GM23338 (cell line): ENCODE measurements at regions not wholly inside any gene's neighbourhood (a gene's known extent, or its start where the extent isn't known, plus 50 kb on each side); places are given as distances from the start of the nearest gene placed in this dataset.

Experiments
- ATAC-seq: fragments of 200-7000 bp; cut with Tn5 transposase; 3 replicates; pipeline ENCODE4 v1.9.1; 2020
- DNase-seq: peaks from one replicate; pipeline ENCODE4 v3.0.0-alpha.2; 2015; ENCODE audit warnings: low spot score
- H2AFZ ChIP-seq: fragments of 200-600 bp; sonication (generic); 2 replicates; pipeline ENCODE4 v1.8.0; 2016; ENCODE audit warnings: antibody characterized with exemption, mild to moderate bottlenecking, moderate library complexity
- H3F3A ChIP-seq: fragments of 200-600 bp; sonication (generic); replicated peaks from 2 replicates; pipeline ENCODE4 v1.8.0; 2017; ENCODE audit warnings: antibody characterized with exemption, mixed run types, low read depth
- H3K27ac ChIP-seq: fragments of 200-600 bp; sonication (generic); 2 replicates; pipeline ENCODE4 v1.6.1; 2016; ENCODE audit warnings: low read depth
- H3K27me3 ChIP-seq: fragments of 200-600 bp; sonication (generic); 2 replicates; pipeline ENCODE4 v1.8.0; 2016; ENCODE audit warnings: mild to moderate bottlenecking, mixed run types, moderate library complexity; ENCODE audit not compliant: insufficient read depth
- H3K36me3 ChIP-seq: fragments of 200-600 bp; sonication (generic); 2 replicates; pipeline ENCODE4 v1.8.0; 2016; ENCODE audit warnings: mild to moderate bottlenecking; ENCODE audit not compliant: insufficient read depth
- H3K4me1 ChIP-seq: fragments of 200-600 bp; sonication (generic); 2 replicates; pipeline ENCODE4 v1.8.0; 2016; ENCODE audit warnings: mild to moderate bottlenecking, moderate library complexity; ENCODE audit not compliant: insufficient read depth
- H3K4me2 ChIP-seq: fragments of 200-600 bp; sonication (generic); 2 replicates; pipeline ENCODE4 v1.7.1; 2017; ENCODE audit warnings: mixed run types
- H3K4me3 ChIP-seq: fragments of 200-600 bp; sonication (generic); 2 replicates; pipeline ENCODE4 v1.6.1; 2016; ENCODE audit warnings: mixed run types
- H3K79me2 ChIP-seq: fragments of 200-600 bp; sonication (generic); replicated peaks from 2 replicates; pipeline ENCODE4 v1.8.0; 2017; ENCODE audit warnings: mild to moderate bottlenecking; ENCODE audit not compliant: insufficient read depth
- H3K9me2 ChIP-seq: fragments of 200-600 bp; sonication (generic); 2 replicates; pipeline ENCODE4 v1.8.0; 2017; ENCODE audit not compliant: insufficient read depth
- H4K20me1 ChIP-seq: fragments of 200-600 bp; sonication (generic); replicated peaks from 2 replicates; pipeline ENCODE4 v1.8.0; 2017; ENCODE audit warnings: mild to moderate bottlenecking; ENCODE audit not compliant: insufficient read depth
- H3K27ac Mint-ChIP-seq: 2 replicates; pipeline ENCODE4 v1.8.0; 2020; ENCODE audit warnings: inconsistent platforms, mild to moderate bottlenecking, moderate library complexity, mixed read lengths
- H3K27me3 Mint-ChIP-seq: 3 replicates; pipeline ENCODE4 v1.8.0; 2022; ENCODE audit warnings: low read depth, mild to moderate bottlenecking, moderate library complexity, mixed read lengths, inconsistent platforms; ENCODE audit not compliant: insufficient read depth, poor library complexity
- H3K36me3 Mint-ChIP-seq: 3 replicates; pipeline ENCODE4 v1.8.0; 2021; ENCODE audit warnings: low read depth, mild to moderate bottlenecking, inconsistent platforms, moderate library complexity, mixed read lengths
- H3K4me1 Mint-ChIP-seq: 3 replicates; pipeline ENCODE4 v1.8.0; 2020; ENCODE audit warnings: mild to moderate bottlenecking, inconsistent platforms, mixed read lengths
- H3K4me3 Mint-ChIP-seq: 3 replicates; pipeline ENCODE4 v1.8.0; 2021; ENCODE audit warnings: moderate library complexity, mild to moderate bottlenecking, inconsistent platforms, mixed read lengths
- H3K9me3 Mint-ChIP-seq: 3 replicates; pipeline ENCODE4 v1.8.0; 2020; ENCODE audit warnings: moderate library complexity, mild to moderate bottlenecking, inconsistent platforms, mixed read lengths
- CREB1 ChIP-seq: fragments of 250-450 bp; sonication (Bioruptor Pico); IDR thresholded peaks from 2 replicates; pipeline ENCODE4 v1.5.0; 2020; ENCODE audit warnings: low read depth, mild to moderate bottlenecking, moderate library complexity
- EZH2 ChIP-seq: fragments of 200-600 bp; sonication (generic); IDR thresholded peaks from one replicate; pipeline ENCODE4 v1.8.0; 2017; ENCODE audit warnings: antibody characterized with exemption, mild to moderate bottlenecking, low read depth; ENCODE audit not compliant: unreplicated experiment
- EZH2phosphoT487 ChIP-seq: fragments of 200-600 bp; sonication (generic); IDR thresholded peaks from one replicate; pipeline ENCODE4 v1.8.1; 2018; ENCODE audit warnings: antibody characterized with exemption; ENCODE audit not compliant: unreplicated experiment
- JUNB ChIP-seq: IDR thresholded peaks from one replicate; pipeline ENCODE4 v1.6.1; 2016; ENCODE audit warnings: antibody characterized with exemption; ENCODE audit not compliant: unreplicated experiment
- NANOG ChIP-seq: IDR thresholded peaks from 2 replicates; pipeline ENCODE4 v1.6.1; 2016; ENCODE audit warnings: antibody characterized with exemption, borderline replicate concordance
- POLR2AphosphoS5 ChIP-seq: IDR thresholded peaks from 2 replicates; pipeline ENCODE4 v1.6.1; 2016; ENCODE audit warnings: antibody characterized with exemption, low read depth
- ZNF114 ChIP-seq: fragments of 250-450 bp; sonication (Bioruptor Pico); IDR thresholded peaks from 2 replicates; pipeline ENCODE4 v1.5.0; 2020; ENCODE audit warnings: mild to moderate bottlenecking, moderate library complexity
- ZNF331 ChIP-seq: fragments of 250-450 bp; sonication (Bioruptor Pico); IDR thresholded peaks from 2 replicates; pipeline ENCODE4 v1.5.0; 2020; ENCODE audit warnings: low read depth, mild to moderate bottlenecking, moderate library complexity
- TF ChIP-seq, protein P1 (sequence below): IDR thresholded peaks from one replicate; pipeline ENCODE4 v1.6.1; 2018; ENCODE audit warnings: antibody characterized with exemption; ENCODE audit not compliant: unreplicated experiment
- TF ChIP-seq, protein P2 (sequence below): fragments of 250-450 bp; sonication (Bioruptor Pico); IDR thresholded peaks from 2 replicates; pipeline ENCODE4 v1.5.0; 2020; ENCODE audit warnings: mild to moderate bottlenecking, moderate library complexity
- TF ChIP-seq, protein P3 (sequence below): IDR thresholded peaks from 2 replicates; pipeline ENCODE4 v1.6.1; 2016; ENCODE audit warnings: antibody characterized with exemption

DNA sequence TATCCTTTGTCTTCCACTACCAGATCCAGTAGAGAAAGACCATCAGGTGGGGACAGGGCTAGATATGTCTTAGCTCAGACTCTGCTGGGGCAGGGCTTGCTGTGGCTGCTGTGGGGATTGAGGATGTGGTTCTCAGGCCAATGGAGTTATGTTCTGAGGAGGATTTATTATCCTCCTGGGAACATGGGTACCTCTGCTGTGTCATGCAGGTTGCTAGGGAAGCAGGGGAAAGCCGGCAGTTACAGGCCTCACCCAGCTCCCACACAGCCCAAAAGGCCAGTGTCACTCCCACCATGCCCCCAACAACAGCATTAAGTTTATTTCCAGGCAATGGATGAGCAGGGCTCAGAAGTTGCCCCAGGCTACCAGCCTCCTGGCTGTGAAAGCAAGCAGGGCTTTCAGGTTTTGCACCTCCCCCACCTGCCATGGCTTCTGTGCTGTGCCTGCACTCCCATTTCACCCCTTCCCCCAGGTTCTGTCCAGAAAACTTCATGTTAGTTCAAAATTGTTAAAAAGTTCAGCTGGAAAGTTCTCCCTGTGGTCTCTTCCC, 879.9 kb downstream of the ARAP2 start:
- no peak for TF ChIP-seq ZNF114 (CRISPR knock-in tag)
- TF ChIP-seq ZNF331 = no peak
- TF ChIP-seq, protein P1, sequence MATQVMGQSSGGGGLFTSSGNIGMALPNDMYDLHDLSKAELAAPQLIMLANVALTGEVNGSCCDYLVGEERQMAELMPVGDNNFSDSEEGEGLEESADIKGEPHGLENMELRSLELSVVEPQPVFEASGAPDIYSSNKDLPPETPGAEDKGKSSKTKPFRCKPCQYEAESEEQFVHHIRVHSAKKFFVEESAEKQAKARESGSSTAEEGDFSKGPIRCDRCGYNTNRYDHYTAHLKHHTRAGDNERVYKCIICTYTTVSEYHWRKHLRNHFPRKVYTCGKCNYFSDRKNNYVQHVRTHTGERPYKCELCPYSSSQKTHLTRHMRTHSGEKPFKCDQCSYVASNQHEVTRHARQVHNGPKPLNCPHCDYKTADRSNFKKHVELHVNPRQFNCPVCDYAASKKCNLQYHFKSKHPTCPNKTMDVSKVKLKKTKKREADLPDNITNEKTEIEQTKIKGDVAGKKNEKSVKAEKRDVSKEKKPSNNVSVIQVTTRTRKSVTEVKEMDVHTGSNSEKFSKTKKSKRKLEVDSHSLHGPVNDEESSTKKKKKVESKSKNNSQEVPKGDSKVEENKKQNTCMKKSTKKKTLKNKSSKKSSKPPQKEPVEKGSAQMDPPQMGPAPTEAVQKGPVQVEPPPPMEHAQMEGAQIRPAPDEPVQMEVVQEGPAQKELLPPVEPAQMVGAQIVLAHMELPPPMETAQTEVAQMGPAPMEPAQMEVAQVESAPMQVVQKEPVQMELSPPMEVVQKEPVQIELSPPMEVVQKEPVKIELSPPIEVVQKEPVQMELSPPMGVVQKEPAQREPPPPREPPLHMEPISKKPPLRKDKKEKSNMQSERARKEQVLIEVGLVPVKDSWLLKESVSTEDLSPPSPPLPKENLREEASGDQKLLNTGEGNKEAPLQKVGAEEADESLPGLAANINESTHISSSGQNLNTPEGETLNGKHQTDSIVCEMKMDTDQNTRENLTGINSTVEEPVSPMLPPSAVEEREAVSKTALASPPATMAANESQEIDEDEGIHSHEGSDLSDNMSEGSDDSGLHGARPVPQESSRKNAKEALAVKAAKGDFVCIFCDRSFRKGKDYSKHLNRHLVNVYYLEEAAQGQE = no peak
- TF ChIP-seq JUNB = no peak
- no peak for TF ChIP-seq CREB1 (CRISPR knock-in tag)
- no peak overlapping the region for H3K27ac ChIP-seq
- ATAC-seq (no peak), DNase-seq (no peak)
- Mint-ChIP-seq H3K4me3 (no peak overlapping the region), H3K4me1 (peaks cover 7% of the 10 kb centered on the region), H3K27me3 (peaks cover 2% of the 10 kb centered on the region), H3K36me3 (peaks cover 3% of the 10 kb centered on the region; the same call in 1 of the 3 replicates), H3K9me3 (peaks cover 6% of the 10 kb centered on the region; the same call in 1 of the 3 replicates), H3K27ac (no peak overlapping the region)
- no peaks in the 10 kb centered on the region for H3F3A ChIP-seq
- no peak overlapping the region for H3K4me2 ChIP-seq
- peaks cover 7% of the 10 kb centered on the region for H3K4me1 ChIP-seq
- H3K36me3 ChIP-seq = no peaks in the 10 kb centered on the region
- peak overlapping the region; percentile 83 for H2AFZ ChIP-seq
- no peaks in the 10 kb centered on the region for H3K79me2 ChIP-seq
- no peaks in the 10 kb centered on the region for H3K27me3 ChIP-seq
- peaks cover 4% of the 10 kb centered on the region; the same call in 1 of the 2 replicates for H3K9me2 ChIP-seq
- H4K20me1 ChIP-seq = no peaks in the 10 kb centered on the region
- H3K4me3 ChIP-seq = no peak overlapping the region

DNA sequence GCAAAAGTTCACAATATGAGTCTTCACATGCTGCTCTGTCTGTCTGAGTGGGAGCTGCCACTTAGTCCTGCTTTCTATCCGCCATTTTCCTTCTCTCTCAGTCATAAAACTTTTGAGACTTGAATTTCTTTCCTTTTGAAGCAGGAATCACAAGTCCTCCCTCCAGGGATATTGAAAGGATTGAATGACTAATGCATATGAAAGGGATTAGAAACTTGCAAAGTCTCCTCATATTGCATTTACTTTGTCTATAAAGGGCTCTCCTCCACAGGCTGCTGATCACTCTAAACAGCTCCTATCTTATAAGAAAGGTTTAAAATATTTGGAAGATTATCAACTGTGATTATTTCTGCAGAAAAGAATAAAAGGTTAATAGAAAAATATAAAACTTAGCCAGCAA, 879.1 kb downstream of the ARAP2 start:
- Histone ChIP-seq H3K27ac (no peak overlapping the region), H3F3A (no peaks in the 10 kb centered on the region), H3K79me2 (no peaks in the 10 kb centered on the region), H3K27me3 (no peaks in the 10 kb centered on the region), H3K4me3 (no peak overlapping the region), H3K36me3 (no peaks in the 10 kb centered on the region), H4K20me1 (no peaks in the 10 kb centered on the region), H3K4me1 (peaks cover 7% of the 10 kb centered on the region), H3K9me2 (peaks cover 4% of the 10 kb centered on the region; the same call in 1 of the 2 replicates), H2AFZ (peak overlapping the region; percentile 83), H3K4me2 (no peak overlapping the region)
- DNase-seq = no peak
- Mint-ChIP-seq H3K4me3 (no peak overlapping the region), H3K27ac (no peak overlapping the region), H3K9me3 (peaks cover 6% of the 10 kb centered on the region; the same call in 1 of the 3 replicates), H3K36me3 (peaks cover 3% of the 10 kb centered on the region; the same call in 1 of the 3 replicates), H3K4me1 (peaks cover 7% of the 10 kb centered on the region), H3K27me3 (peaks cover 3% of the 10 kb centered on the region)
- no peak for ATAC-seq
- TF ChIP-seq, protein P2, sequence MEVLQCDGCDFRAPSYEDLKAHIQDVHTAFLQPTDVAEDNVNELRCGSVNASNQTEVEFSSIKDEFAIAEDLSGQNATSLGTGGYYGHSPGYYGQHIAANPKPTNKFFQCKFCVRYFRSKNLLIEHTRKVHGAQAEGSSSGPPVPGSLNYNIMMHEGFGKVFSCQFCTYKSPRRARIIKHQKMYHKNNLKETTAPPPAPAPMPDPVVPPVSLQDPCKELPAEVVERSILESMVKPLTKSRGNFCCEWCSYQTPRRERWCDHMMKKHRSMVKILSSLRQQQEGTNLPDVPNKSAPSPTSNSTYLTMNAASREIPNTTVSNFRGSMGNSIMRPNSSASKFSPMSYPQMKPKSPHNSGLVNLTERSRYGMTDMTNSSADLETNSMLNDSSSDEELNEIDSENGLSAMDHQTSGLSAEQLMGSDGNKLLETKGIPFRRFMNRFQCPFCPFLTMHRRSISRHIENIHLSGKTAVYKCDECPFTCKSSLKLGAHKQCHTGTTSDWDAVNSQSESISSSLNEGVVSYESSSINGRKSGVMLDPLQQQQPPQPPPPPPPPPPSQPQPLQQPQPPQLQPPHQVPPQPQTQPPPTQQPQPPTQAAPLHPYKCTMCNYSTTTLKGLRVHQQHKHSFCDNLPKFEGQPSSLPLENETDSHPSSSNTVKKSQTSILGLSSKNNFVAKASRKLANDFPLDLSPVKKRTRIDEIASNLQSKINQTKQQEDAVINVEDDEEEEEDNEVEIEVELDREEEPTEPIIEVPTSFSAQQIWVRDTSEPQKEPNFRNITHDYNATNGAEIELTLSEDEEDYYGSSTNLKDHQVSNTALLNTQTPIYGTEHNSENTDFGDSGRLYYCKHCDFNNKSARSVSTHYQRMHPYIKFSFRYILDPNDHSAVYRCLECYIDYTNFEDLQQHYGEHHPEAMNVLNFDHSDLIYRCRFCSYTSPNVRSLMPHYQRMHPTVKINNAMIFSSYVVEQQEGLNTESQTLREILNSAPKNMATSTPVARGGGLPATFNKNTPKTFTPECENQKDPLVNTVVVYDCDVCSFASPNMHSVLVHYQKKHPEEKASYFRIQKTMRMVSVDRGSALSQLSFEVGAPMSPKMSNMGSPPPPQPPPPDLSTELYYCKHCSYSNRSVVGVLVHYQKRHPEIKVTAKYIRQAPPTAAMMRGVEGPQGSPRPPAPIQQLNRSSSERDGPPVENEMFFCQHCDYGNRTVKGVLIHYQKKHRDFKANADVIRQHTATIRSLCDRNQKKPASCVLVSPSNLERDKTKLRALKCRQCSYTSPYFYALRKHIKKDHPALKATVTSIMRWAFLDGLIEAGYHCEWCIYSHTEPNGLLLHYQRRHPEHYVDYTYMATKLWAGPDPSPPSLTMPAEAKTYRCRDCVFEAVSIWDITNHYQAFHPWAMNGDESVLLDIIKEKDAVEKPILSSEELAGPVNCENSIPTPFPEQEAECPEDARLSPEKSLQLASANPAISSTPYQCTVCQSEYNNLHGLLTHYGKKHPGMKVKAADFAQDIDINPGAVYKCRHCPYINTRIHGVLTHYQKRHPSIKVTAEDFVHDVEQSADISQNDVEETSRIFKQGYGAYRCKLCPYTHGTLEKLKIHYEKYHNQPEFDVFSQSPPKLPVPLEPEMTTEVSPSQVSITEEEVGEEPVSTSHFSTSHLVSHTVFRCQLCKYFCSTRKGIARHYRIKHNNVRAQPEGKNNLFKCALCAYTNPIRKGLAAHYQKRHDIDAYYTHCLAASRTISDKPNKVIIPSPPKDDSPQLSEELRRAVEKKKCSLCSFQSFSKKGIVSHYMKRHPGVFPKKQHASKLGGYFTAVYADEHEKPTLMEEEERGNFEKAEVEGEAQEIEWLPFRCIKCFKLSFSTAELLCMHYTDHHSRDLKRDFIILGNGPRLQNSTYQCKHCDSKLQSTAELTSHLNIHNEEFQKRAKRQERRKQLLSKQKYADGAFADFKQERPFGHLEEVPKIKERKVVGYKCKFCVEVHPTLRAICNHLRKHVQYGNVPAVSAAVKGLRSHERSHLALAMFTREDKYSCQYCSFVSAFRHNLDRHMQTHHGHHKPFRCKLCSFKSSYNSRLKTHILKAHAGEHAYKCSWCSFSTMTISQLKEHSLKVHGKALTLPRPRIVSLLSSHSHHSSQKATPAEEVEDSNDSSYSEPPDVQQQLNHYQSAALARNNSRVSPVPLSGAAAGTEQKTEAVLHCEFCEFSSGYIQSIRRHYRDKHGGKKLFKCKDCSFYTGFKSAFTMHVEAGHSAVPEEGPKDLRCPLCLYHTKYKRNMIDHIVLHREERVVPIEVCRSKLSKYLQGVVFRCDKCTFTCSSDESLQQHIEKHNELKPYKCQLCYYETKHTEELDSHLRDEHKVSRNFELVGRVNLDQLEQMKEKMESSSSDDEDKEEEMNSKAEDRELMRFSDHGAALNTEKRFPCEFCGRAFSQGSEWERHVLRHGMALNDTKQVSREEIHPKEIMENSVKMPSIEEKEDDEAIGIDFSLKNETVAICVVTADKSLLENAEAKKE (CRISPR knock-in tag) = no peak
- TF ChIP-seq, protein P3, sequence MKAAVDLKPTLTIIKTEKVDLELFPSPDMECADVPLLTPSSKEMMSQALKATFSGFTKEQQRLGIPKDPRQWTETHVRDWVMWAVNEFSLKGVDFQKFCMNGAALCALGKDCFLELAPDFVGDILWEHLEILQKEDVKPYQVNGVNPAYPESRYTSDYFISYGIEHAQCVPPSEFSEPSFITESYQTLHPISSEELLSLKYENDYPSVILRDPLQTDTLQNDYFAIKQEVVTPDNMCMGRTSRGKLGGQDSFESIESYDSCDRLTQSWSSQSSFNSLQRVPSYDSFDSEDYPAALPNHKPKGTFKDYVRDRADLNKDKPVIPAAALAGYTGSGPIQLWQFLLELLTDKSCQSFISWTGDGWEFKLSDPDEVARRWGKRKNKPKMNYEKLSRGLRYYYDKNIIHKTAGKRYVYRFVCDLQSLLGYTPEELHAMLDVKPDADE = no peak
- TF ChIP-seq CREB1 (CRISPR knock-in tag) = no peak
- no peak for TF ChIP-seq JUNB
- TF ChIP-seq NANOG = no peak
- no peak for TF ChIP-seq POLR2AphosphoS5
- TF ChIP-seq EZH2 = no peak
- TF ChIP-seq EZH2phosphoT487 = no peak
- no peak for TF ChIP-seq ZNF331
